T-cell (primary cell): ENCODE measurements at regions not wholly inside any gene's neighbourhood (a gene's known extent, or its start where the extent isn't known, plus 50 kb on each side); places are given as distances from the start of the nearest gene placed in this dataset.
A peak's percentile ranks its signal among the peaks of the same experiment; 100 is the strongest.

Experiments used
- ATAC-seq, 4 experiments: fragments of 200-7000 bp in 3 of 4; fragments of 150-1000 bp in 1 of 4; cut with Tn5 transposase; replicated peaks in 1 of 4; 1 replicate in 3 of 4; 2 replicates in 1 of 4; pipeline ENCODE4 v1.10.0; 2021; ENCODE audit warnings: moderate library complexity in 3 of 4, mild to moderate bottlenecking in 2 of 4, moderate number of reproducible peaks in 1 of 4
- CTCF ChIA-PET, 2 donors: fragments of 300-600 bp; sonication (Branson Sonifier 250); formaldehyde crosslinking; loops; one replicate each; lab custom pipeline; 2022; ENCODE audit warnings: antibody characterized with exemption in 2 of 2; lab: Charles Lee
- POLR2A ChIA-PET, 2 donors: fragments of 300-600 bp; sonication (Branson Sonifier 250); formaldehyde crosslinking; loops; one replicate each; lab custom pipeline; 2022; ENCODE audit warnings: antibody characterized with exemption in 2 of 2; lab: Charles Lee
- DNase-seq, 35 experiments: peaks; one replicate each; pipeline versions ENCODE4 v3.0.0 to v3.0.0-alpha.2; 2013 to 2023
- H3K27ac ChIP-seq: one replicate; pipeline ENCODE4 v1.5.1; 2013; ENCODE audit warnings: low read length
- H3K27me3 ChIP-seq, 2 experiments: replicated peaks in 1 of 2; 1 replicate in 1 of 2; 2 replicates in 1 of 2; pipeline versions ENCODE4 v1.6.1 to v1.7.0; 2013; ENCODE audit warnings: low read length in 1 of 2, mixed read lengths in 1 of 2; ENCODE audit not compliant: control insufficient read depth in 2 of 2, insufficient read depth in 2 of 2; ENCODE audit errors: extremely low read depth in 1 of 2
- H3K36me3 ChIP-seq, 2 donors: 1 replicate in 1 of 2; 2 replicates in 1 of 2; pipeline versions ENCODE4 v1.6.1 to v1.7.0; 2013; ENCODE audit warnings: low read length in 1 of 2; ENCODE audit not compliant: control insufficient read depth in 2 of 2, insufficient read depth in 1 of 2; ENCODE audit errors: extremely low read depth in 1 of 2
- H3K4me1 ChIP-seq, 2 experiments: 1 replicate in 1 of 2; 2 replicates in 1 of 2; pipeline versions ENCODE4 v1.6.1 to v1.7.0; 2013; ENCODE audit warnings: low read length in 2 of 2, mixed read lengths in 1 of 2; ENCODE audit not compliant: insufficient read depth in 2 of 2, control insufficient read depth in 1 of 2; ENCODE audit errors: extremely low read depth in 1 of 2
- H3K4me3 ChIP-seq, 2 donors: 1 replicate in 1 of 2; 2 replicates in 1 of 2; pipeline versions ENCODE4 v1.5.1 to v1.7.0; 2013; ENCODE audit warnings: mild to moderate bottlenecking in 2 of 2, low read length in 1 of 2, moderate library complexity in 1 of 2; ENCODE audit not compliant: control insufficient read depth in 1 of 2; ENCODE audit errors: extremely low read depth in 1 of 2
- H3K9me3 ChIP-seq: 2 replicates; pipeline ENCODE4 v1.7.0; 2013
- H3K27ac Mint-ChIP-seq, 2 donors: one replicate each; pipeline ENCODE4 v1.8.0; 2020 to 2021; ENCODE audit warnings: mild to moderate bottlenecking in 2 of 2, mixed read lengths in 2 of 2
- H3K27me3 Mint-ChIP-seq, 2 donors: one replicate each; pipeline ENCODE4 v1.8.0; 2021 to 2022; ENCODE audit warnings: mixed read lengths in 2 of 2
- H3K36me3 Mint-ChIP-seq: one replicate; pipeline ENCODE4 v1.8.0; 2021; ENCODE audit warnings: mixed read lengths
- H3K4me1 Mint-ChIP-seq, 3 donors: one replicate each; pipeline ENCODE4 v1.8.0; 2020 to 2022; ENCODE audit warnings: mixed read lengths in 3 of 3, mild to moderate bottlenecking in 1 of 3
- H3K4me3 Mint-ChIP-seq, 3 donors: one replicate each; pipeline ENCODE4 v1.8.0; 2020 to 2022; ENCODE audit warnings: mild to moderate bottlenecking in 3 of 3, mixed read lengths in 3 of 3, moderate library complexity in 3 of 3
- H3K9me3 Mint-ChIP-seq, 3 donors: one replicate each; pipeline ENCODE4 v1.8.0; 2020 to 2022; ENCODE audit warnings: mixed read lengths in 3 of 3
- WGBS: methylation state at CpG from one replicate; pipeline ENCODE4 v1.1.5; 2013; ENCODE audit warnings: missing lambda C conversion rate; ENCODE audit not compliant: insufficient coverage; 5-methylcytosine and 5-hydroxymethylcytosine counted together

- ChIA-PET CTCF (no interaction called here), POLR2A (no interaction called here)
- Histone ChIP-seq H3K9me3 (no peaks in the 10 kb centered on the region), H3K36me3 (no peaks in the 10 kb centered on the region), H3K4me1 (peaks cover 0 to 6% of the 10 kb centered on the region in 2 experiments), H3K27ac (no peak overlapping the region), H3K27me3 (no peaks in the 10 kb centered on the region), H3K4me3 (no peak overlapping the region)
- Mint-ChIP-seq H3K36me3 (no peaks in the 10 kb centered on the region), H3K4me3 (no peak overlapping the region), H3K27ac (peak overlapping the region in 1 of 2 donors; percentile 3), H3K4me1 (peaks cover 32 to 34% (median 33%) of the 10 kb centered on the region in 3 donors), H3K27me3 (no peaks in the 10 kb centered on the region), H3K9me3 (no peaks in the 10 kb centered on the region)
- no peak for DNase-seq
- peak in 2 of 4 experiments; percentile 57 to 70 for ATAC-seq
Observed at GRCh38 chr1:172870901-172871606, 179.7 kb downstream of the TNFSF18 start.

- peaks cover 24 to 27% (median 24%) of the 10 kb centered on the region in 3 donors for H3K4me1 Mint-ChIP-seq
- no peak overlapping the region for H3K4me3 Mint-ChIP-seq
- ATAC-seq (peak in 3 of 4 experiments; percentile 35 to 62 (median 47)), DNase-seq (peak in 1 of 35 experiments; percentile 27)
- H3K27ac Mint-ChIP-seq, result no peak overlapping the region
- Histone ChIP-seq H3K36me3 (no peaks in the 10 kb centered on the region), H3K9me3 (no peaks in the 10 kb centered on the region), H3K4me3 (no peak overlapping the region), H3K4me1 (peaks cover 0 to 2% of the 10 kb centered on the region in 2 experiments), H3K27me3 (no peaks in the 10 kb centered on the region), H3K27ac (no peak overlapping the region)
- no peaks in the 10 kb centered on the region for H3K27me3 Mint-ChIP-seq
- no peaks in the 10 kb centered on the region for H3K9me3 Mint-ChIP-seq
- POLR2A ChIA-PET, result no interaction called here
- H3K36me3 Mint-ChIP-seq, result no peaks in the 10 kb centered on the region
- CTCF ChIA-PET, result no interaction called here
- no CpG with 5 or more reads among the region's 1 CpG for WGBS
Observed at GRCh38 chr1:172874950-172875349, 175.8 kb downstream of the TNFSF18 start.

DNA sequence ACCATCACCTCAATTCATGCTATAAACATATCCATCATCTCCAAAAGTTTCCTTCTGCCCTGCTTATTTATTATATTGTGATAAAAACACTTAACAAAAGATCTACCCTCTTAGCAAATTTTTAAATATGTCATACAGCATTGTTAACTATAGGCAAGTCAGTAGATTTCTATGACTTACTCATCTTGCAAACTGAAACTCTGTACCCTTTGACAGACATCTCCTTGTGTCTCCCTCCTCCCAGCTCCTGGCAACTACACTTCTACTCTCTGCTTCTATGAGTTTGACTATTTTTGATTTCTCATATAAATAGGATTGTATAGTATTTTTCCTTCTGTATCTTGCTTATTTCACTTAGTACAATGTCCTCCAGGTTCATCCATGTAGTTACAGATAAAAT is 174.8 kb downstream of the TNFSF18 start:
- Mint-ChIP-seq H3K4me3 (no peak overlapping the region), H3K27me3 (peaks cover 0 to 5% of the 10 kb centered on the region in 2 donors), H3K9me3 (no peaks in the 10 kb centered on the region), H3K4me1 (peaks cover 17 to 20% (median 17%) of the 10 kb centered on the region in 3 donors), H3K36me3 (no peaks in the 10 kb centered on the region), H3K27ac (no peak overlapping the region)
- peaks cover 0 to 2% of the 10 kb centered on the region in 2 experiments for H3K4me1 ChIP-seq
- ChIA-PET CTCF (no interaction called here), POLR2A (no interaction called here)
- no peaks in the 10 kb centered on the region for H3K27me3 ChIP-seq
- no peaks in the 10 kb centered on the region for H3K9me3 ChIP-seq
- H3K4me3 ChIP-seq, result no peak overlapping the region
- ATAC-seq (no peak), DNase-seq (no peak)
- no peak overlapping the region for H3K27ac ChIP-seq
- no peaks in the 10 kb centered on the region for H3K36me3 ChIP-seq

- ChIA-PET POLR2A (no interaction called here), CTCF (interaction anchor here in 1 of 2 donors (0.6 kb wide), 1 partner anchor 137 kb away, joined by 3 read pairs; no protein-coding TSS in a partner anchor)
- no peaks in the 10 kb centered on the region for H3K9me3 Mint-ChIP-seq
- peaks cover 2 to 11% of the 10 kb centered on the region in 2 experiments for H3K4me1 ChIP-seq
- no peak overlapping the region for H3K27ac ChIP-seq
- H3K27me3 ChIP-seq, result peaks cover 0 to 3% of the 10 kb centered on the region in 2 experiments
- peaks cover 0 to 11% of the 10 kb centered on the region in 2 donors for H3K27me3 Mint-ChIP-seq
- H3K27ac Mint-ChIP-seq, result no peak overlapping the region
- H3K4me1 Mint-ChIP-seq, result peaks cover 17 to 21% (median 17%) of the 10 kb centered on the region in 3 donors
- no peaks in the 10 kb centered on the region for H3K36me3 Mint-ChIP-seq
- H3K36me3 ChIP-seq, result no peaks in the 10 kb centered on the region
- no peak for DNase-seq
- no peak overlapping the region for H3K4me3 ChIP-seq
- no peak for ATAC-seq
- no peaks in the 10 kb centered on the region for H3K9me3 ChIP-seq
- no peak overlapping the region for H3K4me3 Mint-ChIP-seq
Observed at GRCh38 chr1:172882385-172882784, 168.4 kb downstream of the TNFSF18 start.

DNA sequence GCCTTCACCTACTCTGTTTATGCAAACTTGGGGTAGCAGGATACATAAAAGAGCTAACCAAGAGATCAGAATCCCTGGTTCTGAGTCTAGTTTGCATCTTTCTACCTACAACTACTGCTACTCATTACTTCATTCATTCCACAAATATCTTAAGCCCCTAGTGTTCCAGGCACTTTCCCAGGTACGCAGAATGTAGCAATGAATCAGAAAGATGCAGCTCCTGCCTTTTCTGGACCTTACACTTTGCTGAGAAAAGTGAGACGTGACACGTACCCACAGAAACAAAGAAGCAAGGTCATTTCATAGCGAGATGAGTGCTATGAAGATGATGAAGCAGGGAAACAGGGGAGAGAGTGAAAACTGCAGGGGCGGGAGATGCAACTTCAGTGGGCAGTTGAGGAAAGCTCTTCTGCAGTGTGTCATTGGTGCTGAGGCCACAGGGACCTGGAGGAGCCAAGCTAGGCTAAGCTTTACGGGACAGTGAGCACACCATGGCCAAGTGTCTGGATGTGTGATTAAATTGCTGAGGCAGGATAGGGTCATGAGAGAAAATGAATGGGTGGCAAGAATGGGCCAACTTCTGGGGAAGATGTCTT is 167.9 kb downstream of the TNFSF18 start:
- ChIA-PET CTCF (interaction anchor here in 1 of 2 donors (0.6 kb wide), 1 partner anchor 138 kb away, joined by 3 read pairs; no protein-coding TSS in a partner anchor), POLR2A (no interaction called here)
- ATAC-seq, result no peak
- WGBS, result 64% methylated on average over 5 of the region's 6 CpGs
- peaks cover 2 to 11% of the 10 kb centered on the region in 2 experiments for H3K4me1 ChIP-seq
- Mint-ChIP-seq H3K4me1 (peaks cover 17 to 21% (median 17%) of the 10 kb centered on the region in 3 donors), H3K4me3 (peak overlapping the region in 1 of 3 donors; percentile 29), H3K36me3 (no peaks in the 10 kb centered on the region), H3K27me3 (peaks cover 0 to 11% of the 10 kb centered on the region in 2 donors), H3K9me3 (no peaks in the 10 kb centered on the region), H3K27ac (no peak overlapping the region)
- H3K27ac ChIP-seq, result no peak overlapping the region
- no peak overlapping the region for H3K4me3 ChIP-seq
- H3K36me3 ChIP-seq, result no peaks in the 10 kb centered on the region
- peaks cover 0 to 3% of the 10 kb centered on the region in 2 experiments for H3K27me3 ChIP-seq
- H3K9me3 ChIP-seq, result no peaks in the 10 kb centered on the region
- no peak for DNase-seq

- Histone ChIP-seq H3K4me1 (peaks cover 2 to 11% of the 10 kb centered on the region in 2 experiments), H3K27ac (no peak overlapping the region), H3K27me3 (peaks cover 0 to 3% of the 10 kb centered on the region in 2 experiments), H3K36me3 (no peaks in the 10 kb centered on the region), H3K9me3 (no peaks in the 10 kb centered on the region), H3K4me3 (no peak overlapping the region)
- H3K9me3 Mint-ChIP-seq, result no peaks in the 10 kb centered on the region
- DNase-seq (no peak), ATAC-seq (no peak)
- peaks cover 0 to 11% of the 10 kb centered on the region in 2 donors for H3K27me3 Mint-ChIP-seq
- peaks cover 17 to 21% (median 17%) of the 10 kb centered on the region in 3 donors for H3K4me1 Mint-ChIP-seq
- ChIA-PET CTCF (no interaction called here), POLR2A (no interaction called here)
- H3K4me3 Mint-ChIP-seq, result peak overlapping the region; percentile 21 to 53 (median 29)
- H3K36me3 Mint-ChIP-seq, result no peaks in the 10 kb centered on the region
- H3K27ac Mint-ChIP-seq, result no peak overlapping the region
- WGBS, result 60% methylated on average over 2 of the region's 3 CpGs
Observed at GRCh38 chr1:172883387-172883791, 167.4 kb downstream of the TNFSF18 start.
